ENCODE measurements at regions not wholly inside any gene's neighbourhood (a gene's known extent, or its start where the extent isn't known, plus 50 kb on each side); places are given as distances from the start of the nearest gene placed in this dataset.

DNA sequence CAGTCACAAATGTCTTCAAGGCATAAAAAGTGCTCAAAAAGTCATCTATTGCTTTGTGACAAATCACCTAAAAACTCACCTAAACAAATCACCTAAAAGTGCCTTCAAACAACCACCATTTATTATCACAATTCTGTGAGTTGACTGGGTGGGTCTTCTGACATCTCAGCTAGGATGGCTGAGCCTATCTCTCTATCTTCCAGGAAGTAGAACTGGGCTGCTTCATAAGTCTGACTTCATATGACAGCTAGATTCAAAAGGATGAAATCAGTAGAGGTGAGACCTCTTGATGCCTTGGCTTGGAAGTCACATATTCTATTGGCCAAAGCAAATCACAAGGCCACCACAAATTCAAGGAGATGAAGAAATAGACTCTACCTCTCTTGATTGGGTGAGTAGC is 199.2 kb upstream of the SLC39A10 start:
- TF ChIP-seq CTCF (conservative IDR thresholded peaks at IDR 0.05; ENCODE audit: low read length) (no peak), EZH2phosphoT487 (IDR thresholded peaks at IDR 0.05; ENCODE audit: borderline replicate concordance) (no peak)
